GM18861 (cell line): ENCODE measurements at regions not wholly inside any gene's neighbourhood (a gene's known extent, or its start where the extent isn't known, plus 50 kb on each side); places are given as distances from the start of the nearest gene placed in this dataset.

Source experiments
- ATAC-seq: cut with Tn5 transposase; IDR thresholded peaks from one replicate; pipeline ENCODE4 v1.9.1; 2021; ENCODE audit not compliant: unreplicated experiment

DNA sequence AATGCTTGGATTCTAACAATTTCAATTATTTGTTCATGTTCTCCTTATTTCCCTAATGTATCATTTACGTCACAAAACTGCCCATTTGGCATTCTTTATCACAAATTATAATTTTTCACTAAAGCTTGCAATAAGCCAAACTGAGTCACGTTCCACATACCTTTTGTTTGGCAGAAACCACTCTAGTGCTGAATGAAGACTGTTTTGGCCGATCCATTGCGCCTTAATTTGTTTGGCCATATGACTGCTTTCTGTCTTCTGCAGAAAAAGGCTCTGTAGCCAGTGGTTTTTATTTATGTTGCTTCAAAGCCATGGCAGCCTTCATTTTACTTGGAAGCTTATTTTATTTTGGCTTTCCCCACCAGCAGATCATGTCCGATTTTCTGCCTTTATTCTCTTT is 184.4 kb upstream of the HAND2 start:
- ATAC-seq: no peak

DNA sequence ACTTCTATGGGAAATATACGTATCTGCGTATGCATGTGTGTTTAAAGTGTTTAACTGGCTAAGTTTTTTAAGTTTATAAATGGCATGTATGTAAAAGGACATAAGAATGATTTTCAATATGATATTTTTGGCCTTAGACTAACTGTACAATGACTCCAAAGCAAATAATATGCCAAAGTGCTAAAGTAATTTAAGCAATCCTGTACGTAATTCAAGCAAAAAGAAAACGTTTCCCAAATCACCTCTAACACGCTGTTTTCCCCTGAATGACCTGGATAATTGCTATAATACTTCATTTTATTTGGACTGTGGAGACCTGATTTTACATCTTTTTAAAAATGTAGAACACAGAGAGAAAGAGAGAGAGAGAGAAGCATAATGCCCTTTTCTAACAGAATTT is 183.0 kb upstream of the HAND2 start:
- ATAC-seq: no peak

- ATAC-seq: no peak
These were observed 177.8 kb upstream of the HAND2 start for GRCh38 chr4:173707658-173708419.

- no peak for ATAC-seq
These were observed 174.2 kb upstream of the HAND2 start for GRCh38 chr4:173704201-173704600.

DNA sequence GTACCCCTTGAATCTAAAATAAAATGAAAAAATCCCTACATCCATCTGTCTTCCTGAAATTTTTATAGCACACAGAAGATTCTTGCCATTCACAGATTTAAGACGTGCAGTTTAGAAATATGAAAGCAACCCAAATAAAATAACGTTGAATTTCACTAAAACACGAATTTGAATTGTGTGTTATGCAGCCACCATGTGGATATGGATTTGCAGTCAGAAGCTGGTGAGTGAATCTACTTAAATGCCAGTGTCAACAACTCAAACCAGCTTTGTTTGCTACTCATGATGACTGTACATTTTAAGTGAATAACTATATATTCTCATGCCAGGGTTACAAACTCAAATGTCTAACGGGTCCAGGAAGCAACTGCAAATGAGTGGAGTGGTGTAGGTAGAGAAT is 173.0 kb upstream of the HAND2 start:
- no peak for ATAC-seq

DNA sequence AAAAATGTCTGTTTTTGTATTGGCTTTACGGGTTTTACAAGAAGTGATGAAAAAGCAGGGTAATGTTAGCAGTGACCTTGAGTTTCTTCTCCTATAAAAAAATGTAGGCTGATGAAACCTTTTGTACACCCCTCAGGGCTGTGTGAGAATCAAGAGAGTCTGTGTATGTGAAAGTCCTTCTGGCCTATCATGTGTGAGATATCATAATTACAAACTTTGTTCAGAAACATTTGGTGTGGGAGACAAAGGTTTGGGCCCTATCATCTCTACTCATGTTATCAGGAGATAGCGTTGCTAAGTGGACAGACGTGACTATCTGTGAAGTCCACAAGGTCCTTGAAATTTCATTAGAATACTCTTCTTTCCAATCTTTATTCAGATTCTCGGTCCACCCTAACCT is 170.6 kb upstream of the HAND2 start:
- no peak for ATAC-seq

DNA sequence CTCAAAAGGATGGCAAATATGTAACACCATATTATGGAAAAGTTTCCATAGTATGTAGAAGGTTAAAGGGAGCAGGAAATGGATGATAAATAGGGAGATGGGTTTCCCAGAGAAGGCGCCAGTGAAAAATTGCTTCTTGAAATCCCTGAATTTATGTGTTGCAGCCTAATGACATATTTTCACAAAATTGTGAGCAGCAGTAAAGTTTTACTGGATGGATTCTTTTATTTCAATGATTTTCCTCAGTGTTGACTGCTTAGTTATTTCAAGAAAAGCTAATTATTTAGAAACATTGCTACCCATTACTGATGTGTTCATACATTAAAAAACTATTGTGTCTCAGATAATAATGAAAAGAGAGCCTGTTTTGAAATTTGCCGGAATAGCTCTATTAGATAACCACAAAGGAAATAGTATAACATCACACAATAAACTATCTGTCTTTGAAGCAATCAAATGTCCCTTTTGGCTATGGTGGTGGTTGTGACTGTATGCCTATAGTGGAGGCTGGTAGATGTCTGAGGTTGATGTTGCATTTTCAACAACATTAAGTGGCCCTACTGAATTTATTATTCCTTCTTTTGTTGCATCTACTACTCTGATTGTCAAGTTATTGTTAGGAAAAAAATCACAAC is 169.9 kb upstream of the HAND2 start:
- no peak for ATAC-seq

DNA sequence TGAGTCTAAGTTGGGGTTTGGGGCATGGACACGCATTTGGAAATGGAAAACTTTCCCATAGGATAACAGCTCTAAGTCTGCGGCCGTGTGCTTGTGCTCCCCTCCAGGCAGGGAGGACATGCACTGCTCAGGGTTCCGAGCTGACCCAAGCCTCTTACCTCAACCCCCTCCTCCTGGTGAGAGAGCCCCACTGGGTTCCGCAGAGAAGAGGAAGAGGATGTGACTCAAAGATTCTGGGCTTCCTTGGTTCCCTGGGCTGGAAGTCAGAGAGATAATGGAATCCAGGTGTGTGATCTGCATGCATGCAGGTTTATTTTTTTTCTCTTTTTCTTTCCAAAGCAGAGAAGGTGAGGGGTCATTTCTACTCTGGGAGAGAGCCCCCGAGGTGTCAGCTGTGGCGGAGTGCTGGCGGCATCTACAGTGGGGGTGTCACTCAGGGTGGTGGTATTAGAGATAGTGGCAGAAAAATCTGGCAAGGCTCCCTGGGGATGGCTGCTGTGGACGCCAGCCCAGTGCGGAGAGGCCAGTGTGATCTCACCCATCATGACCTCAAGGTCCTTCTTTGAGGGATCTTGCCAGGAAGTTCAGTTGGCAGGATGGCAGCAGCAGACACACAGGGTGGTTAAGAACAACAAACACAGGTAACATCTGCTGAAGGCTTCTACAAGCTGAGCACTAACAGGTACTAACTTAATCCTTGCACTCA is 168.7 kb upstream of the HAND2 start:
- no peak for ATAC-seq

DNA sequence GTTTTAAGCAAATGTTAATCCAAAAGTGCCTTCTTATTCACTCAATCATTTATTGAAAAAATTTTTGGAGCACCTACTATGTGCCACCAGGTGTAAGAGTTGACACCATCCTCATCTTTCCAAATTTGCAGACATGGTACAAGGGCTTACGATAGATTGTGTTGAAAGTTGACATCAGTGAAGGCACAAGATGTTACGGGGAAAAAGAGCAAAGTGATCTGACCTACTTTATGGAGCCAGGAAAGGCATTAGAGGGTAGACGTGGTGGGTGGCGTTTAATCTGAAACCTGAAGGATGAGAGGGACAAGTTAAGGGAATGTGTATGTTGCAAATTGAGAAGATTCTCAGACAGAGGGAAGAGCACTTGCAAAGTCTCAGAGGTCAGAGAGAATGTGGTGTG is 167.8 kb upstream of the HAND2 start:
- no peak for ATAC-seq

- ATAC-seq: no peak
These were observed 166.5 kb upstream of the HAND2 start for GRCh38 chr4:173696551-173696950.

DNA sequence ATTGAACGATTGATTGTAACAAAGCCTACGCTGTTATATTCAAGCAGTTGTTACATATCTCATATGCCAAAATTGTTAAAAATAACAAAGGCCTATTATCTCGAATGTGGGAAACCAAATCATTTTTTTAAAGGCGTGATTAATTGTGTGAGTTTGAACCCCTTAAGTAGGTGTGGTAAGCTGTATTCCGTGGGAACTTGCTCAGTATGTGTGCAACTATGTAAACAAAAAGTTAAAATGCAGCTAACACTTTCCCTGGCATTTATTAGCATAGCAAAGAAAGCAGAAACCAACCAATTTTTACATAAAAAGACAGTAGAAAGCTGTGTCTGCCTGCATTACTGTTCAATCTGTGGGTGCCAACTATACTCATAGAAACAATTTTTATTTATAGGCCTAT is 166.0 kb upstream of the HAND2 start:
- ATAC-seq: no peak

DNA sequence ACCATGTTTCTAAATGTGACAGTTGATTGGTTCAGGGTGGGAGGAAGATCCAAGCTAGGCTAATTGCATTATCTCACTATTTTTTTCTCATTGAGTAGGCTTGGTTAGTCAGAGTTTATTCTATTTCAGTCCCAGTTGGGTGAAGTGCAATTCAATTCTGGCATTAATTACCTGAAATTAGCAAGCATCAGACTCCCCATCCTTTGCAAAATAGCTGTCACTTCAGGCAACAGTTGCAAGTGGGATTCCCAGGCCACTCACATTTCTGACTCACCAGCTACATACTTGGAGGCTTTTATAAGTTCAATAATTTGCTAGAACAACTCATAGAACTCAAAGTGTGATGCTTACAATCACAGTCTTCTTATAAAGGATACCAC is 155.8 kb upstream of the HAND2 start:
- no peak for ATAC-seq

DNA sequence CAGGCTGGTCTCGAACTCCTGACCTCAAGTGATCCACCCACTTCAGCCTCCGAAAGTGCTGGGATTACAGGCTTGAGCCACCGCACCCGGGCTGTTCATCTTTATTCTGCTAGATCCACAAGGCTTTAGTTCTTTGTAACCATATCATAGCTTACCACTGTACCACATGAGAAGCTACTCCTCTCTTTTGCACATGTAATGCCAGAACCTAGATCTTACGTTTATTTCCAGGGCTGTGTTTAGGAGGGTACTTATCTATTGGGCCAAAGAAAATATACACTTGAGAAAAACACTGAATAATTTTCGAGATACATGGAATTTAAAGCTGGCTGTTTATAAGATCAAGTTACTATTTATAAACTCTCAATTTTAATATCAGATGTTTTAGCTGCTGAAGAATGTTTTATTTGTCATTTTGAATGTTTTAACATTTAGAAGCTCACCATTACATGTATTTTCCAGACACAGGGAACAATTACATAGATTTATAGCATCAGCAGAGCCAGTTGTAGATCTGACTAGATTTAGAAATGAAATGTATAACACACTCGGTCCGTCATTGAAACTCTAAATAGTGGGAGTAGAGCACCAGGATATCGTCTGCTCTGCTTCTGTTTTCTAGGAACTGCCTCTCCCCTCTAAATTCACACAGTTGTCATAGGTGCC is 155.3 kb upstream of the HAND2 start:
- no peak for ATAC-seq

DNA sequence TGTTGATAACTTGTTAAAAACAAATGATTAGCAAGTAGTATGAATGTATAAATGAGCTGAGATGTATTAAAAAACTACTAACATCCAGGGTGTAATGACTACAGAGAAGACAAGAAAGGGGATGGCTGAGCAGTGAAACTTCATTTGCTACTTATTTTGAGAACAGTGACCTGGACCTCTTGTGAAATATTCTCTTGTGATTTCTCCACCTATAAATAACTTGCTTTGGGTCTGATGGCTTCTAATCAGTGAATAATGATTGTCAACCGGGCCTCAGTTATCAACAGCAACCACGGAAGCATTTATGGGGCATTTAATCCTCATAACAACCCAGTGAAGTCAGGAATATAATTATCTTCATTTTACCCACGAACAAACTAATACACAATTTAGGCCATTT is 154.2 kb upstream of the HAND2 start:
- ATAC-seq: no peak

DNA sequence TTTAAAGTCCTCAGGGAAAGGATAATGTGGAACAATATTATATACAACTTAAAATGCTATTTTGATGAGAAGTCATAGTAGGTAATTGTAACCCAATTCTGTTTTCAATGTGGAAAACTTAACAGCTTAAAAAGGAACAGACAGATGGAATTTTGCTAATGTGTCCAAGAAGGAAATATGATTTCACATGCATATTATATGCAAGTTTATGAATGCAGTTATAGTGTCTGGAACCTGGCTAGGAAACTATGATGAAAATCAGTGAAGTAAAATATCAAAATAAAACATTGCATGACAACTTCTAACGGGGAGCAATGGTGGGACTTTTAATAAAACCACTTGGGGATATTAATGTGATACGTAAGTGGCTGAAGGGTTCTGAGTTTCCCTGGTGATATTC is 152.6 kb upstream of the HAND2 start:
- ATAC-seq: no peak

- ATAC-seq: no peak
These were observed 150.2 kb upstream of the HAND2 start for GRCh38 chr4:173680278-173680677.

GRCh38 chr4:173675446-173675845 is 145.4 kb upstream of the HAND2 start:
- no peak for ATAC-seq

DNA sequence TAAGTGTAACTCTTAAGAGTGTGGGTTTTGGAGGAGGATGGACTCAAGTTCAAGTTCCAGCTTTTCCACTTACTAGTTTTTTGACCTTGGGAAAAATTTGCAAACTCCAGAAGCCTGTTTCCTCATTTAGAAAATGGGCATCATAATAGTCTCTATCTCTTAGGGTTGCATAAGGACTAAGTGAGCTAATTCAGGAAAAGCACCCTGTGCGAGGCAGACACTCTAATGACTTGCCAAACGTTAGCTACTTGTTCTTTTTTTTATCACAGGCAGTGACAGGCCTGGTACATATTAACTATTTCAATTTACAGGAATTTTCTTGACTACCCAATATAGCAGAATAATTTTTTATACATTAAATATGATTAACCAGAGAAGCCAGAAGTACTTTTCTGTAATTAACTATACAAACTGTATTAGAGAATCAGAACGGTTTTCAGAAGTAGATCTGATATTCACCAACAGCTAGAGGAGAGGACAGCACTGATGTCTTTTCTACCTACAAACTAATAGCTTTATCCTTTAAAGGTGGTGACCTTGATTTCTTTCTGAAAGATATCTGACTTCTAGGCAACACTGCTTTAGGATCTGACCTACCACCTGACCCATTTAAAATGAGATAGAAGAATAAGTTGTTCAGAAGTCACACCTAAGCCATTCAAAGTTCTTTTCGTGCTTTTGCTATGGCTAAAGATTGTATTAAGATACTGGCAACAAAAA is 139.6 kb upstream of the HAND2 start:
- no peak for ATAC-seq

- no peak for ATAC-seq
These were observed 131.0 kb upstream of the HAND2 start for GRCh38 chr4:173661001-173661400.

DNA sequence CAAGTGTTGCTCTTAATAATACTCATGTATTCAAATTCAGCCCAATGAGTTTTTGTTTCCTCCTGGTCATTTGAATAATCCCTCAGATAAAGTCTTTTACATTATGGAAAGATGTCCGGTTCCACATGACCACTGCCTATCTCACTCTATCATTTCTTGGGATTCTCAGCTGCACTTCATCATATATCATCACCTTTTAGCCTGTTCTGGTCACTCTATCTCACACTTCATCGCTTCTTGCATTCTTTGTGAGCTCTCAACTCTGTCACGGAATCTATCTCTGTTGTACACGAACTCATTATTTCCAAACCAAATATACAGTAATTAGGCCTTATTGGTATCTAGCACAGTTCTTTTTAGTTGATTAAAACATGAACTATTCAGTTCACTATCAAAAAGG is 126.9 kb upstream of the HAND2 start:
- ATAC-seq: no peak

- no peak for ATAC-seq
These were observed 122.4 kb upstream of the HAND2 start for GRCh38 chr4:173652283-173652931.
